GM12872 (cell line): ENCODE measurements at regions not wholly inside any gene's neighbourhood (a gene's known extent, or its start where the extent isn't known, plus 50 kb on each side); places are given as distances from the start of the nearest gene placed in this dataset.

Experiments
- TF ChIP-seq, protein P1 (sequence below): IDR thresholded peaks from 3 replicates; pipeline ENCODE4 v1.5.1; 2011; ENCODE audit warnings: low read depth, mild to moderate bottlenecking, low read length, moderate library complexity; ENCODE audit not compliant: insufficient read depth

DNA sequence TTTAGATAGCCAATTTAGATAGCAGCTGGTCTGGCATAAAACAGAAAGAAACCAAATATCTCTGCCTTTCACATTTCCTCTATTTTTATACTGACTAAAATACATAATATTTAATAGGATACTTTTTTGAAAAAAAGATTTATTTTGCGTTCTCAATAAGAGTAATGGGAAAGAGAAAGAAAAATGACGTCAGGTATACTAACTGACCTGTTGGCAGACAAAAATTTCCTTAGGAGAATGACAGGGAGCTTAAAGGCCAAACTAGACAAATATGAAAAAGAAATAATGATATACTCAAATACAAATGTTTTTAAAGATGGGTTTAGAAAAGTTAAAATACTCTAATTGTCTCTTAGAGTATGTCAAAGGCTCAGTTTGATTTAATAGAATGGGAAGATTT lies 309.4 kb upstream of the ADGRL3 start:
- TF ChIP-seq, protein P1, sequence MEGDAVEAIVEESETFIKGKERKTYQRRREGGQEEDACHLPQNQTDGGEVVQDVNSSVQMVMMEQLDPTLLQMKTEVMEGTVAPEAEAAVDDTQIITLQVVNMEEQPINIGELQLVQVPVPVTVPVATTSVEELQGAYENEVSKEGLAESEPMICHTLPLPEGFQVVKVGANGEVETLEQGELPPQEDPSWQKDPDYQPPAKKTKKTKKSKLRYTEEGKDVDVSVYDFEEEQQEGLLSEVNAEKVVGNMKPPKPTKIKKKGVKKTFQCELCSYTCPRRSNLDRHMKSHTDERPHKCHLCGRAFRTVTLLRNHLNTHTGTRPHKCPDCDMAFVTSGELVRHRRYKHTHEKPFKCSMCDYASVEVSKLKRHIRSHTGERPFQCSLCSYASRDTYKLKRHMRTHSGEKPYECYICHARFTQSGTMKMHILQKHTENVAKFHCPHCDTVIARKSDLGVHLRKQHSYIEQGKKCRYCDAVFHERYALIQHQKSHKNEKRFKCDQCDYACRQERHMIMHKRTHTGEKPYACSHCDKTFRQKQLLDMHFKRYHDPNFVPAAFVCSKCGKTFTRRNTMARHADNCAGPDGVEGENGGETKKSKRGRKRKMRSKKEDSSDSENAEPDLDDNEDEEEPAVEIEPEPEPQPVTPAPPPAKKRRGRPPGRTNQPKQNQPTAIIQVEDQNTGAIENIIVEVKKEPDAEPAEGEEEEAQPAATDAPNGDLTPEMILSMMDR, result no peak

DNA sequence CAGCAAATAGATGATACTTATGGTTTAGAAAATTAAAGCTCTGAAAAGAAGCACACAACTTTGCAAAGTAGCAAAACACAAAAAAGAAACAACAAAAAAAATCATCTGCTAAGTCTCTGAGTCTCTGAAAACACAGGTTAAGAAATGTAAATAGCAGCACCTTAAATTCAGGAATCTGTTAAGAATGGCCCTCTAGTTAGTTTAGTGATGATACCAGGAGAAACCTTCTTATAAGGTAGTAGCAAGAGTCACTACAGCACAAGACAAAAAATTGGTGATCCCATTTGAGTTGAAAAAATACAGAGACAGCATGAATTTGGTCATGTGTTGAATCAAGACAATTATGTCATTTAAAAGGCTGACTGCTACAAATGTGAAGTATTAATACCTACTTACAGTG lies 308.2 kb upstream of the ADGRL3 start:
- TF ChIP-seq, protein P1, result no peak

DNA sequence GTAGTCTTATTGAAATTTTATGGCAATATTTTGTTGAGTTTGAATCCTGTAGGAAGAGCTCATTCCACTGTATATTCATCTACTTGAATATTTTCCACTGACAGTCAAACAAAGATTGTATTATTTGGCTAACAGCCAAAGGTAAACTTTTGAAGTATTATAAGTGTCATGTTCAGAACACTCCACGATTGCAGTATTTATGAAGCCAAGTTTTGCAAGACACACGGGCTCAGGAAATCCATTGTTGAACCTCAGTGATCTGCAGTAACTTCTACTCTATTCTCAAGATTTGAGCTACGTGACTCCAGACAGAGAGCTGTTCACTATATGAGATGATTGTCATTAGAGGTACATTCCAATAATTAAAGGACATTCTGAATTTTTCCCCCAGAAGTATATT lies 302.7 kb upstream of the ADGRL3 start:
- TF ChIP-seq, protein P1, result no peak

DNA sequence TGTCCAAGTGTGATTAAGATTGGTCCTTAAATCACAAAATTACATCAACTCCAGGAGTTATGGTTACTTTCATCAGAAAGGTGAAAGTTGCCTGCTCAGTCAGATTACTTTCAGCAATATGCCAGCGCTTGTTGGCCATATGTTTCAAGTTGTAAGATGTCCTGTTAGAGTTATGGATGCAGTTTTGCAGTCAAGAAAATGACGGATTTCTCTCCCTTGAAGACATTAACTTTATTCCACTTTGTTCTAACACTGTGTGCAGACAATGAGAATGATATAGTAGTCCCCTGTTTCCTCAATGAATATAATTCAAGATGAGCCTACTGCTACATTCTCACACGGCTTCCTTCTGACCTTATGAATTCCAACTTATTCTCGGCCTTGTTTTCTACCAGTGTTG lies 295.0 kb upstream of the ADGRL3 start:
- TF ChIP-seq, protein P1, result no peak

DNA sequence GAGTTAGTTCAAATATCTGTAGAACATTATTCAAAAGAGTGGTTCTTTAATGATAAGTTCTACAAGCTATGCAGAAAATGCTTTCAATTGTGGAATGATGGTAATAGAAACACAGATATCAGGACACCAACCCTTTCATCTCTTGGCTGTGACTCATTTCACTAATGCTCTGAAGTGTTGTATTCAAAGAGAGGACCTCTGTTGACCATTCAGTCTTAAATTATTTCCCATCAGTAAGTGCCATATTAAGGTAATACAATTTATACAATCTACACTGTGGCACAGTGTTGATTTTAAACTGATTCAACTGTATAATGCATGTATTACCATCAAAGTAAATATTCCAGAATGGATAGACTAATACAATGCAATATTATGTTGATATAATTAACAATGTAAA lies 289.0 kb upstream of the ADGRL3 start:
- TF ChIP-seq, protein P1, result no peak

DNA sequence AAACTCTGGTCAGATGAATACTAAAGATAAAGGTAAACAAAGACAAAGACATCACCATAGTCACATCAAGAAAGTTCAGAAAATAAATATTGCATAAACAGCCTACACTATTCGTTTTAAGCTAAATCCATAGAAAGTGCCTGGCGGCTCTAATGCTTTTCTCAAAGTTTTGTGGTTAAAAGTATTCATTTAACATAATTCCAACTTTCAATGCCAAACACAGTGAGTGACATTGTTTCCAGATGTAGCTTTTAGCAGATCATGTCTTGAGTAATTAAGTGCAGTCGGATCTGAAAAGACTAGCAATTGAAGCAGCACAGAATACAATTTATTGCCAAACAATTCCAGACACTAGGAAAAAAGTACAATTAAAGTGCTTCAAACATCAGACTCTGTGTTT lies 287.1 kb upstream of the ADGRL3 start:
- TF ChIP-seq, protein P1, result no peak

DNA sequence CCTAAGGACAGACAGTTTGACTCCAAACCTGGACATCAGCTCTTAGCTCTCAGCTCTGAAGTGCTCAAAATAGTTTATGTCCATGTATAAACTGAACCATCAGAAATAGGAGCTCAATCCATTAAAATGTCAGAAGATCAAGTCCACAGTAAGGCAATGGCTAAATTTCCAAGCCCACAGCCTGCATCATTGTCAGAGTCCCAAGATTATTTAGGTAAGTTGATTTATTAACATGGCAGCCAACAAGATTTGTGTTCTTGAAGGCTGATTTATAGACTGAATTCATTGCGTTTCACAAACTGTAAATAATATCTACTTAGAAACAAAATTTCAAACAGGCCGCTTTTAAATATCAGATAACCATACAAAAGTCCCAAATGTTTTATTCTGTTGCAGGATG lies 286.5 kb upstream of the ADGRL3 start:
- TF ChIP-seq, protein P1, result no peak

DNA sequence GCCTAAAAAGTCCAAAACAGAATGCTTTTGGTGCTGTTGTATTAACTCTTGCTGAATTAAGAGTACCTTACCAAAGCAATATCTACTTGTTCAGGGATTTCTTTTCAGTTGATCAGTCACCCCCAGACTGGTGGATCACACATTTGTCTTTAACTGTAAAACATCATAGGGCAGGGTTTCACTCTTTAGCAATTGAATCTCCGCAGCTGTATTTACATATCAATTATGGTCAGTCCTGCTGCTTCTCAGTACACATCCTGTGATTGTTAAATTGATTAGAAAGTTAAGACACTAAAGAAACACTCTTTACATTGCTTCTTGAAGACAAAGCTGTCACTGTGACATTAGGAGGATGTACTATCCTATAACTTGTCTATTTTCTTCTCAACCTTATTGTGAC lies 277.1 kb upstream of the ADGRL3 start:
- TF ChIP-seq, protein P1, result no peak
